Nephron (organoid): ENCODE measurements at regions not wholly inside any gene's neighbourhood (a gene's known extent, or its start where the extent isn't known, plus 50 kb on each side); places are given as distances from the start of the nearest gene placed in this dataset.

Source experiments
- H3K27ac Mint-ChIP-seq, 3 experiments: 2 replicates each; pipeline ENCODE4 v1.8.0; 2020; ENCODE audit warnings: mixed read lengths in 3 of 3, mild to moderate bottlenecking in 2 of 3, moderate library complexity in 1 of 3
- H3K27me3 Mint-ChIP-seq: 2 replicates; pipeline ENCODE4 v1.8.0; 2021; ENCODE audit warnings: low read depth, mild to moderate bottlenecking, moderate library complexity, mixed read lengths
- H3K36me3 Mint-ChIP-seq: 2 replicates; pipeline ENCODE4 v1.8.0; 2020; ENCODE audit warnings: low read depth, mixed read lengths
- H3K4me1 Mint-ChIP-seq: 2 replicates; pipeline ENCODE4 v1.8.0; 2020; ENCODE audit warnings: mixed read lengths
- H3K4me3 Mint-ChIP-seq, 3 experiments: 2 replicates each; pipeline ENCODE4 v1.8.0; 2020; ENCODE audit warnings: mild to moderate bottlenecking in 3 of 3, mixed read lengths in 3 of 3, moderate library complexity in 2 of 3
- H3K9me3 Mint-ChIP-seq: 2 replicates; pipeline ENCODE4 v1.8.0; 2020; ENCODE audit warnings: mixed read lengths
- TF ChIP-seq, protein P1 (sequence below), 3 experiments: fragments of 200-600 bp; sonication (generic); IDR thresholded peaks; one replicate each; pipeline ENCODE4 v1.5.0; 2021; ENCODE audit warnings: antibody characterized with exemption in 3 of 3; ENCODE audit not compliant: unreplicated experiment in 3 of 3

DNA sequence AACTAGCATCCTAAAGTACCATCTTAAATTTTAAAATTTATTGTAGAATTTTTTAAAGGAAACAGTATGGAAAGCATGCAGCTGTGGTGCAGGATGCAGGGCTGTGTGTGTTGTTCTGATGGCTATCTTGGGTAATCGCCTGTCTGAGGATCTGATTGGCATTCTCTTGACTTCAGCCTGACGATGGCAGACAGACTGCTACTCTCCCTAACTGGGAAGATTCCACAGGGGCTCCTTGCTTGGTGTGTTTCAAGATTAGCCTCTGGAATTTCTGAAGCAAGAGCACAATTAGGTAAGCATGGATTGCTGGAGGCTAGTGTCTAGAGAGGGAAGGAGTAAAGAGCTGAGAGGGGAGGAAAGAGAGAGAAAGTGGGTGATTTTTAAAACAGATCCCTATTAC, 696.8 kb upstream of the LRFN5 start:
- Mint-ChIP-seq H3K36me3 (no peaks in the 10 kb centered on the region), H3K27me3 (no peaks in the 10 kb centered on the region), H3K9me3 (no peaks in the 10 kb centered on the region), H3K4me1 (no peaks in the 10 kb centered on the region), H3K27ac (no peak overlapping the region), H3K4me3 (no peak overlapping the region)
- TF ChIP-seq, protein P1, sequence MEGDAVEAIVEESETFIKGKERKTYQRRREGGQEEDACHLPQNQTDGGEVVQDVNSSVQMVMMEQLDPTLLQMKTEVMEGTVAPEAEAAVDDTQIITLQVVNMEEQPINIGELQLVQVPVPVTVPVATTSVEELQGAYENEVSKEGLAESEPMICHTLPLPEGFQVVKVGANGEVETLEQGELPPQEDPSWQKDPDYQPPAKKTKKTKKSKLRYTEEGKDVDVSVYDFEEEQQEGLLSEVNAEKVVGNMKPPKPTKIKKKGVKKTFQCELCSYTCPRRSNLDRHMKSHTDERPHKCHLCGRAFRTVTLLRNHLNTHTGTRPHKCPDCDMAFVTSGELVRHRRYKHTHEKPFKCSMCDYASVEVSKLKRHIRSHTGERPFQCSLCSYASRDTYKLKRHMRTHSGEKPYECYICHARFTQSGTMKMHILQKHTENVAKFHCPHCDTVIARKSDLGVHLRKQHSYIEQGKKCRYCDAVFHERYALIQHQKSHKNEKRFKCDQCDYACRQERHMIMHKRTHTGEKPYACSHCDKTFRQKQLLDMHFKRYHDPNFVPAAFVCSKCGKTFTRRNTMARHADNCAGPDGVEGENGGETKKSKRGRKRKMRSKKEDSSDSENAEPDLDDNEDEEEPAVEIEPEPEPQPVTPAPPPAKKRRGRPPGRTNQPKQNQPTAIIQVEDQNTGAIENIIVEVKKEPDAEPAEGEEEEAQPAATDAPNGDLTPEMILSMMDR (IDR thresholded peaks at IDR 0.05; ENCODE audit: unreplicated experiment in 3 of 3) = no peak

DNA sequence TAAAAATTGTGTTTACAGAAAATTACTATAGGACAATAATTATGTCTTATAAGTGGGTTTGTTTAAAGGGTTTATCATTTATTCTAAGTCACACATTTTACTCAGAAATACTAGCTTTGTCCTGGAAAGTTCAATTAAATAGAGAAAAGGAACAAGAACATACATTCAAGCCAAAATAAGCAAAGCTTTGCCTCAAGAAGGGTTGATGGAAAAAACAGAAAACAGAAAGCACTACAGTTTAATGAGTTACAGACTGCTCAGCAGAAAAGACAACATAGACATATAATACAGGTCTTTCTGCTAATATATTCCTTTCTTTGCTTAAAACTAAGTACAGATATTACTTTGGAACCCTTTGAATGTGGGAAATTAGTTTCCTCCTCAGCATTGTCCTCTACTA, 703.0 kb upstream of the LRFN5 start:
- no peaks in the 10 kb centered on the region for H3K4me1 Mint-ChIP-seq

DNA sequence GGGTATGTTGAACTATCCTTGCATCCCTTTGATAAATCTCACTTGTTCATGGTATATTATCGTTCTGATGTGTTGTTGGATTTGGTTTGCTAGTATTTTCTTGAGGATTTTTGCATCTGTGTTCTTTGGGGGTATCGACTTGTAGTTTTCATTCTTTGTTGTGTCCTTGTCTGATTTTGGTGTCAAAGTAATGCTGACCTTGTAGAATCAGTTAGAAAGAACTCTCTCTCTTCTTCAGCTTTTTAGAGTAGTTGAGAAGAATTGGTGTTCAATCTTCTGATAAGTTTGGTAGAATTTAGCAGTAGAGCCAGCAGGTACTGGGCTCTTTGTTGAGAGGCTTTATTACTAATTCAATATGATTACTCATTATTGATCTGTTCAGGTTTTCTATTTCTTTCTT, 707.2 kb upstream of the LRFN5 start:
- no peak overlapping the region for H3K27ac Mint-ChIP-seq
- H3K4me1 Mint-ChIP-seq = no peaks in the 10 kb centered on the region
- TF ChIP-seq, protein P1 (IDR thresholded peaks at IDR 0.05; ENCODE audit: unreplicated experiment in 3 of 3) = no peak
- no peaks in the 10 kb centered on the region for H3K36me3 Mint-ChIP-seq
- H3K27me3 Mint-ChIP-seq = no peaks in the 10 kb centered on the region
- H3K9me3 Mint-ChIP-seq = no peaks in the 10 kb centered on the region
- no peak overlapping the region for H3K4me3 Mint-ChIP-seq

More for the DNA sequence above, 703.0 kb upstream of the LRFN5 start:
- no peaks in the 10 kb centered on the region for H3K36me3 Mint-ChIP-seq
- H3K27ac Mint-ChIP-seq = no peak overlapping the region
- H3K4me3 Mint-ChIP-seq = no peak overlapping the region
- TF ChIP-seq, protein P1 (IDR thresholded peaks at IDR 0.05; ENCODE audit: unreplicated experiment in 3 of 3) = no peak
- no peaks in the 10 kb centered on the region for H3K9me3 Mint-ChIP-seq
- no peaks in the 10 kb centered on the region for H3K27me3 Mint-ChIP-seq

DNA sequence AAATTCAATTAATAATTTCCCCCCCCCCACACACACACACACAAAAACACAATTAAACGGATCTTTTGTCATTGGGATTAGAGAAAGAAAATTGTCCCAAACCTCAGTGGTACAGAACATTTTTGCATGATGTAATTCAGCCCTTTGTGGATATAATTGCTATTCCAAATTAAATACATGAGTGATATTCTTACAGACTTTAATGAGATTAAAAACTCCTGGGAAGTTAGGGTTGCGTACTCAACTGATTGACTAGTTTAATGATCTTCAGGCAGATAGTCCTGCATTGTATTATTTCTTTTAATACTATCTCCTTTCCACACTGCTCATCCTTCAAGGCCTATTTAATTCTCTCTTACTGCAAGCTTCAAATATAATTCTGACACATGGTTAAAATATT, 711.8 kb upstream of the LRFN5 start:
- Mint-ChIP-seq H3K27ac (no peak overlapping the region), H3K4me1 (no peaks in the 10 kb centered on the region), H3K9me3 (no peaks in the 10 kb centered on the region), H3K4me3 (no peak overlapping the region), H3K36me3 (no peaks in the 10 kb centered on the region), H3K27me3 (no peaks in the 10 kb centered on the region)
- TF ChIP-seq, protein P1 (IDR thresholded peaks at IDR 0.05; ENCODE audit: unreplicated experiment in 3 of 3) = no peak

DNA sequence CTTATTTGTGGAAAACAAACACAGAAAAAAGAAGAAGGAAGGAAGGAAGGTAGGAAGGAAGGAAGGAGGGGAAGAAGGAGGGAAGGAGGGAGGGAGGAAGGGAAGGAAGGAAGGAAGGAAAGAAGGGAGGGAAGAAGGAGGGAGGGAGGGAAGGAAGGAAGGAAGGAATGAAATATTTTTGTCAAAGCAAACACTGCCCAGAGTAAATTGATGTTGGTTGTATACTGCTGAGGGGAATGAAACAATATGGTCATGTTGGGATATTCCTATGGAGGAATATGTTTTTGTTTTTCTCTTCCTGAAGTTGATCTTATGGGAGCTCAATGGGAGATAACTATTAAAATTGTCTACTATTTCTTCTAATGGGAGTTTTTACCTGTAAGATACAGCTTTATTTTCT, 717.5 kb upstream of the LRFN5 start:
- TF ChIP-seq, protein P1 (IDR thresholded peaks at IDR 0.05; ENCODE audit: unreplicated experiment in 3 of 3) = no peak
- H3K36me3 Mint-ChIP-seq = no peaks in the 10 kb centered on the region
- H3K4me3 Mint-ChIP-seq = no peak overlapping the region
- H3K4me1 Mint-ChIP-seq = no peaks in the 10 kb centered on the region
- H3K27ac Mint-ChIP-seq = no peak overlapping the region
- no peaks in the 10 kb centered on the region for H3K27me3 Mint-ChIP-seq
- H3K9me3 Mint-ChIP-seq = no peaks in the 10 kb centered on the region

DNA sequence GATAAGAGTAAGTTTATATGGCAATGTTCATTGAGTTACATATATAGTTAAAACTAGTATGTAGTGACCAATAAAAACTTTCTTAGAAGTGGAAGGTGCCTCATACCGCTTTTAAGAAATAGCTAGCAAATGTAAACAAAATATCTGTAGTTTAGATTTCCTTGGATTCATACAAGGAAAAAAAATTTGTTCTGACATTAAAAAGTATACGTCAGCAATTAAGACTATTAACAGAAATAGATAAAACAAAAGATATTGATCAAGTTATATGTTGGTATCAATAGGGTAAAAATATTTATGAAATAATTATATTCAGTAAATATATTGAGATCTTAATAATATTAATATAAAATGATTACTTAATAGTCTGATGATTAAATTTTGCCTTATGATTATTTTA, 718.8 kb upstream of the LRFN5 start:
- no peaks in the 10 kb centered on the region for H3K4me1 Mint-ChIP-seq
- H3K27ac Mint-ChIP-seq = no peak overlapping the region
- TF ChIP-seq, protein P1 (IDR thresholded peaks at IDR 0.05; ENCODE audit: unreplicated experiment in 3 of 3) = no peak
- no peaks in the 10 kb centered on the region for H3K9me3 Mint-ChIP-seq
- H3K4me3 Mint-ChIP-seq = no peak overlapping the region
- H3K36me3 Mint-ChIP-seq = no peaks in the 10 kb centered on the region
- H3K27me3 Mint-ChIP-seq = no peaks in the 10 kb centered on the region
